PFSK-1 (cell line): ENCODE measurements at regions not wholly inside any gene's neighbourhood (a gene's known extent, or its start where the extent isn't known, plus 50 kb on each side); places are given as distances from the start of the nearest gene placed in this dataset.

Experiments used
- FOXP2 ChIP-seq: optimal IDR thresholded peaks from 2 replicates; pipeline ENCODE3; 2011; ENCODE audit warnings: borderline replicate concordance, control low read depth, inconsistent platforms; ENCODE audit not compliant: insufficient read depth; ENCODE audit errors: extremely low read length, extremely low read depth
- POLR2AphosphoS5 ChIP-seq: IDR thresholded peaks from 2 replicates; pipeline ENCODE4 v1.6.1; 2012; ENCODE audit warnings: low read depth, mild to moderate bottlenecking, control low read depth, low read length, moderate library complexity
- REST ChIP-seq, 2 experiments: IDR thresholded peaks; 2 replicates each; pipeline versions ENCODE4 v1.6.1 to v1.8.0; 2011 to 2012; ENCODE audit warnings: low read depth in 2 of 2, low read length in 2 of 2, control low read depth in 1 of 2, inconsistent platforms in 1 of 2, mild to moderate bottlenecking in 1 of 2, moderate library complexity in 1 of 2; ENCODE audit not compliant: insufficient read depth in 1 of 2
- SIN3A ChIP-seq: IDR thresholded peaks from 2 replicates; pipeline ENCODE4 v1.6.1; 2012; ENCODE audit warnings: mild to moderate bottlenecking, low read length, moderate library complexity, borderline replicate concordance; ENCODE audit not compliant: insufficient read depth
- TAF1 ChIP-seq: IDR thresholded peaks from 2 replicates; pipeline ENCODE4 v1.6.1; 2012; ENCODE audit warnings: low read length, control low read depth, borderline replicate concordance; ENCODE audit not compliant: insufficient read depth

GRCh38 chr1:79726911-79727310 is 720.4 kb upstream of the ADGRL4 start:
- TF ChIP-seq POLR2AphosphoS5 (no peak), FOXP2 (no peak), SIN3A (no peak), TAF1 (no peak), REST (IDR thresholded peaks at IDR 0.05; ENCODE audit: insufficient read depth in 1 of 2, low read depth in 2 of 2, low read length in 2 of 2) (no peak)

- TF ChIP-seq REST (IDR thresholded peaks at IDR 0.05; ENCODE audit: insufficient read depth in 1 of 2, low read depth in 2 of 2, low read length in 2 of 2) (no peak), TAF1 (no peak), FOXP2 (no peak), POLR2AphosphoS5 (no peak), SIN3A (no peak)
Observed at GRCh38 chr1:79726321-79726720, 719.8 kb upstream of the ADGRL4 start.

- TF ChIP-seq FOXP2 (no peak), TAF1 (no peak), REST (IDR thresholded peaks at IDR 0.05; ENCODE audit: insufficient read depth in 1 of 2, low read depth in 2 of 2, low read length in 2 of 2) (no peak), SIN3A (no peak), POLR2AphosphoS5 (no peak)
Observed at GRCh38 chr1:79716447-79716846, 709.9 kb upstream of the ADGRL4 start.

GRCh38 chr1:79714664-79715063 is 708.1 kb upstream of the ADGRL4 start:
- TF ChIP-seq POLR2AphosphoS5 (no peak), SIN3A (no peak)

- no peak for TF ChIP-seq REST (IDR thresholded peaks at IDR 0.05; ENCODE audit: insufficient read depth in 1 of 2, low read depth in 2 of 2, low read length in 2 of 2)
- no peak for TF ChIP-seq POLR2AphosphoS5
- TF ChIP-seq TAF1 = no peak
- TF ChIP-seq SIN3A = no peak
- TF ChIP-seq FOXP2 = no peak
Observed at GRCh38 chr1:79711001-79711431, 704.5 kb upstream of the ADGRL4 start.
